HEK293 (cell line): ENCODE measurements at regions not wholly inside any gene's neighbourhood (a gene's known extent, or its start where the extent isn't known, plus 50 kb on each side); places are given as distances from the start of the nearest gene placed in this dataset.

Experiments
- RBAK ChIP-seq: fragments of 450-650 bp; formaldehyde crosslinking; IDR thresholded peaks from 2 replicates; pipeline ENCODE4 v1.5.1; 2016; ENCODE audit warnings: missing biosample characterization, missing genetic modification characterization
- TF ChIP-seq, protein P1 (sequence below): fragments of 450-650 bp; formaldehyde crosslinking; IDR thresholded peaks from 2 replicates; pipeline ENCODE4 v1.5.1; 2016; ENCODE audit warnings: missing biosample characterization, missing genetic modification characterization

DNA sequence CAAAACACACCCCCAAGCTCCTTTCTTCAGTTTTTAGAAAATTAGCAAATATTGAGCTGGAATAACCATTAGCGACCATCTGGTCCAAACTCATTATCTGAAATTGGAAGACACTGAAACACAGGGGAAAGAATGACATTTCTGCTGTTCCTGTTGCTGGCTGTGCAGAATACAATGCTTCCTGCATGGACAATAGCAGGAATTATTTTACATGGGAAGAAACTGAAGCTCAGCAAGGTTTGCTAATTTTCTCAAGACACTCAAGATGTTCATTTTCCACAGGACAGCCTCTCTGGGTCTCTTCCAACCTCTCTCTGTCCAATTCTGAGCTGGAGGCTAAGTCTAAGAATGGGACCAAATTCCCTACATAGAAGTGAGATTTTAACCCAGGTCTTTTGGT, 81.9 kb upstream of the TNS3 start:
- TF ChIP-seq, protein P1, sequence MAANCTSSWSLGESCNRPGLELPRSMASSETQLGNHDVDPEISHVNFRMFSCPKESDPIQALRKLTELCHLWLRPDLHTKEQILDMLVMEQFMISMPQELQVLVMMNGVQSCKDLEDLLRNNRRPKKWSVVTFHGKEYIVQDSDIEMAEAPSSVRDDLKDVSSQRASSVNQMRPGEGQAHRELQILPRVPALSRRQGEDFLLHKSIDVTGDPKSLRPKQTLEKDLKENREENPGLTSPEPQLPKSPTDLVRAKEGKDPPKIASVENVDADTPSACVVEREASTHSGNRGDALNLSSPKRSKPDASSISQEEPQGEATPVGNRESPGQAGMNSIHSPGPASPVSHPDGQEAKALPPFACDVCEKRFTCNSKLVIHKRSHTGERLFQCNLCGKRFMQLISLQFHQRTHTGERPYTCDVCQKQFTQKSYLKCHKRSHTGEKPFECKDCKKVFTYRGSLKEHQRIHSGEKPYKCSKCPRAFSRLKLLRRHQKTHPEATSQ (tag by site-specific recombination): no peak
- TF ChIP-seq RBAK (tag by site-specific recombination): no peak
